Astrocyte of the spinal cord (primary cell): ENCODE measurements at regions not wholly inside any gene's neighbourhood (a gene's known extent, or its start where the extent isn't known, plus 50 kb on each side); places are given as distances from the start of the nearest gene placed in this dataset.
"Not testable (repeated sequence)": the region's sequence is repeated elsewhere in the genome, so short reads cannot be mapped to it uniquely, and the experiment has no call there.

Source experiments
- DNase-seq: peaks from one replicate; pipeline ENCODE4 v3.0.0; 2011; ENCODE audit warnings: low read depth, low spot score
- H3K4me3 ChIP-seq: 2 replicates; pipeline ENCODE4 v1.5.1; 2011; ENCODE audit warnings: low read depth, mild to moderate bottlenecking, low read length, moderate library complexity
- in situ Hi-C: cut with HindIII; loops from 2 replicates; pipeline ENCODE4 v1.10.0; 2017; ENCODE audit warnings: low sequenced_read_pairs
- TF ChIP-seq, protein P1 (sequence below): IDR thresholded peaks from 2 replicates; pipeline ENCODE4 v1.5.1; 2012; ENCODE audit warnings: low read depth, mild to moderate bottlenecking, low read length, inconsistent platforms

DNA sequence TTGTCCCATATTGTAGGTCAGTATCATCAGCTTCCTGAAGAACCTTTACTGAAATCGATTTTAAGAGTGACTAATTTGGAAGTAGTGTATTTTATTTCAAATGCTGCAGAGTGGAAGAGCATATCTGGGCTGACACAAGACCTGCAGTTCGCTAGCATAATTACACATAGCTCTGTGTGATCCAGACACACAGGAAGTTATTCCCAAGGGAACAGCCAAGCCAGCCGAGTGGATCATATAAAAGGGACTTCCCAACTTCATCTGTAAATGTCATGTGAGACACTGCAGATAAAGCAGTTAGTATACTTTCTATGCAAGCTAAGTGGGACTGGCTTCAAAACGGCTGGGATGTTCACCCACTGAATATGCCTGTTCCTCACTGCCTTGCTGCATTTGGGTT is 760.4 kb downstream of the SLITRK1 start:
- TF ChIP-seq, protein P1, sequence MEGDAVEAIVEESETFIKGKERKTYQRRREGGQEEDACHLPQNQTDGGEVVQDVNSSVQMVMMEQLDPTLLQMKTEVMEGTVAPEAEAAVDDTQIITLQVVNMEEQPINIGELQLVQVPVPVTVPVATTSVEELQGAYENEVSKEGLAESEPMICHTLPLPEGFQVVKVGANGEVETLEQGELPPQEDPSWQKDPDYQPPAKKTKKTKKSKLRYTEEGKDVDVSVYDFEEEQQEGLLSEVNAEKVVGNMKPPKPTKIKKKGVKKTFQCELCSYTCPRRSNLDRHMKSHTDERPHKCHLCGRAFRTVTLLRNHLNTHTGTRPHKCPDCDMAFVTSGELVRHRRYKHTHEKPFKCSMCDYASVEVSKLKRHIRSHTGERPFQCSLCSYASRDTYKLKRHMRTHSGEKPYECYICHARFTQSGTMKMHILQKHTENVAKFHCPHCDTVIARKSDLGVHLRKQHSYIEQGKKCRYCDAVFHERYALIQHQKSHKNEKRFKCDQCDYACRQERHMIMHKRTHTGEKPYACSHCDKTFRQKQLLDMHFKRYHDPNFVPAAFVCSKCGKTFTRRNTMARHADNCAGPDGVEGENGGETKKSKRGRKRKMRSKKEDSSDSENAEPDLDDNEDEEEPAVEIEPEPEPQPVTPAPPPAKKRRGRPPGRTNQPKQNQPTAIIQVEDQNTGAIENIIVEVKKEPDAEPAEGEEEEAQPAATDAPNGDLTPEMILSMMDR: no peak
- DNase-seq: no peak
- no peak overlapping the region for H3K4me3 ChIP-seq
- in situ Hi-C loops: no loop called here

DNA sequence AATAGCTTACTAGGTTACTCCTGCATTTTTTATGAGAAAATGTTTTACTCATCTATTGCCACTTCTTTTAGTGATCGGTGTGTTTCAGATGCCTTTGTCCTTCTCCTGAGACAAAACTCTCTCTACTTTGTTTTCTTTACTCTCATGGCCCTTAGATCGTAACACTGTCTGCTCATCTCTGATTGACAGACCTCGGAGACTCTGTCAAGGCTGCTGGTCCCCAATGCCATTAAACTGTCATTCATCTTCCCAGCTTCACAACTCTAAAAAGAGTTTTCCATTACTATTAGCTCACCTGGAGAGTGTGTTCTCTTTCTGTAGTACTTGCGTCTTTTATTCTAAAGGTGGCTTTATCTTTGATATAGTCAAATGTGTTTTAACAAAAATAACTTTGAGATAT is 765.2 kb downstream of the SLITRK1 start:
- in situ Hi-C loops: no loop called here
- TF ChIP-seq, protein P1: no peak

DNA sequence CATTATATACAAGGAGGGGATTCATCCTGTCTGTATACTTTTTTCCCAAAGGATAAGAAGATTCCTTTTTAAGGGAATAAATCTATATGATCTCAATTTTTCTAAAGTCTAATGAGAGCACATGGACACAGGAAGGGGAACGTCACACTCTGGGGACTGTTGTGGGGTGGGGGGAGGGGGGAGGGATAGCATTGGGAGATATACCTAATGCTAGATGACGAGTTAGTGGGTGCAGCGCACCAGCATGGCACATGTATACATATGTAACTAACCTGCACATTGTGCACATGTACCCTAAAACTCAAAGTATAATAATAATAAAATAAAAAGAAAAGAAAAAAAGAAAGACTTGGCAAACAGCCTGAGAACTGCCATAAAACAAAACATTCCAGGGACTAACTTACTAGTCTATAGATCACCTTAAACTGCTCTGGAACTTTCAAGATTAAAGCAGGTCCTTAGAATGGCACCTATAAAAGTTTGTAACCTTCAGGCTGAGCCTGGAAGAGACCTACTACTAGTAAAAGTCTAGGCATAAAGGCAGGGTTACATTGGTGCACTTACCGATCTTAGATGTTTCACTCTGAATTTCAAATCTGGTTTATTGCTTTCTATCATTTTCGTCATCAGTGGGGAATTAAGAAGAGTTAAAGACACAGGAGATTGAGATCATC is 780.6 kb downstream of the SLITRK1 start:
- DNase-seq, in situ Hi-C loops, H3K4me3 ChIP-seq: not testable (repeated sequence)

More for the DNA sequence above, 765.2 kb downstream of the SLITRK1 start:
- DNase-seq: no peak
- no peak overlapping the region for H3K4me3 ChIP-seq

DNA sequence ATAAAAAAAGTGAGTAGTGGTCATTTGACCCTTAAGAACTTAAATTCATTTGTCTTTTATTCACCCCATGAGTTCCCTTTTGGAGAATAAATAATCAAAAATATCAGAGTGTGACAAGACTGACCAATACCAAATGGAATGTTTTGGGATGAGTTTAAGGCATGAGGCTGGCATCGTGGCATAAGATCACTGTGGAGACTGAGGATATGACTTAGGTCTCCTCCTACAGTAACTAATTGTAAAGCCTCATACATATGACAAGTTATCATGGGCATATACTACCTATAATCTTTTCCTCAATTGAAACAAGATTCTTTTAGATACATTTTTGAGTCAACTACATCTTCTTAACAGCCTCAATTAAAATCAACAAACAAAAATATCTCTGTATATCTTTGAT is 782.0 kb downstream of the SLITRK1 start:
- no peak for DNase-seq
- H3K4me3 ChIP-seq: no peak overlapping the region
- in situ Hi-C loops: no loop called here
- TF ChIP-seq, protein P1: no peak

DNA sequence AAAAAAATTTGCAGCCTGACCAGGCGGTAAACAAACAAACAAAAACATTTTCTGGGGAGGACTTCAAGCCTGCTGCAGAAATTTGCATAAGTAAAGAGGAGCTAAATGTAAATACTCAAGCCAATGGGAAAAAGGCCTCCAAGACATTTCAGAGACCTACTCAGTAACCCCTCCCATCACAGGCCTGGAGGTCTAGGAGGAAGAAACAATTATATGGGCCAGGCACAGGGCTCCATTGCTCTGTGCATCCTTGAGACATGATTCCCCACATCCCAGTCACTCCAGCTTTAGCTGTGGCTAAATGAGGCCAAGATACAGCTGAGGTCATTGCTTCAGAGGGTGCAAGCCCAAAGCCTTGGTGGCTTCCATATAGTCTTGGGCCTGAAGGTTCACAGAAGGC is 793.4 kb downstream of the SLITRK1 start:
- no peak overlapping the region for H3K4me3 ChIP-seq
- DNase-seq: no peak
- TF ChIP-seq, protein P1: no peak
- in situ Hi-C loops: no loop called here

DNA sequence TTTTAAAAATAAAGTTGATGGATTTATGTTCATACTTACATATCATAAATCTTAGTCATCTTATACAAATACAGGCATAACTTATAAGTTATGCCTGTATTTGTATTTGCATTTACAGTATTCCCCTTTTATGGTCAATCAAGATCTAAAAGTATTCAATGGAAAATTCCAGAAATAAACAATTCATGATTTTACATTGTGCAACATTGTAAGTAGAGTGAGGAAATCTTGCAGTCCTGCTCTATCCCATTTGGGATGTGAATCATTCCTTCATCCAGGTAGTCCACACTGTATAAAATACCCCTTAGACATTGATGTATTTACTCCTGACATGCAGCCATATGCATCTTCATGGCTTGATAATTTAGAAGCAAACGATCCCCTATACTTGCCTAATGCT is 795.3 kb downstream of the SLITRK1 start:
- TF ChIP-seq, protein P1: no peak
- in situ Hi-C loops: no loop called here
- H3K4me3 ChIP-seq: no peak overlapping the region
- no peak for DNase-seq

DNA sequence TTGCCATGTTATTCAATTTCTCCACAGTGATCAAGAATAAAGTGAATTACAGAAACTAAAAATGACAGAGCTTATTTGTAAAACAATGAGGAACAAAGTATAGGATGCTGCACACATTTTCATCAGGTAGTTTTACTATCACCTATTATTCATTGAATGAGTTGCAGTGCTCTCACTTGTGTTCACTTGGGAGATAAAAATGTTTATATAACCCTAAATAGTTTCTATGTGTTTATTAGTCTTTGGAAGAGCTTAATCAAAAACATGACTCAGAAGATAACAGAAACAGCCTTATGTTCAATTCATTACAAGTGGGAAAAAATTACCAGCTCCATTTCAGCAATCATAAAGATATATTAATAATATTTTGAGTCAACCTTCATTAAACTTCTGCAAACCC is 796.2 kb downstream of the SLITRK1 start:
- H3K4me3 ChIP-seq: no peak overlapping the region
- DNase-seq: no peak
- in situ Hi-C loops: no loop called here
- TF ChIP-seq, protein P1: no peak
